OCI-LY3 (cell line): ENCODE measurements at regions not wholly inside any gene's neighbourhood (a gene's known extent, or its start where the extent isn't known, plus 50 kb on each side); places are given as distances from the start of the nearest gene placed in this dataset.

Source experiments
- H2AFZ ChIP-seq: fragments of 200-600, 300-600 bp; shearing (Covaris generic); 2 replicates; pipeline ENCODE4 v1.6.0; 2014; ENCODE audit warnings: antibody characterized with exemption, low read depth, low read length
- H3K27ac ChIP-seq: fragments of 200-600, 300-600 bp; sonication (generic); 2 replicates; pipeline ENCODE4 v1.5.1; 2014; ENCODE audit warnings: mild to moderate bottlenecking, low read length, moderate library complexity, mixed read lengths
- H3K27me3 ChIP-seq: fragments of 200-600, 300-600 bp; sonication (generic); 2 replicates; pipeline ENCODE4 v1.6.1; 2014; ENCODE audit warnings: low read depth, low read length, mixed read lengths
- H3K36me3 ChIP-seq: fragments of 200-600, 300-600 bp; sonication (generic); replicated peaks from 2 replicates; pipeline ENCODE3; 2014; ENCODE audit warnings: low read depth, low read length, mixed read lengths
- H3K4me1 ChIP-seq: fragments of 300-600, 200-600 bp; sonication (generic); 2 replicates; pipeline ENCODE4 v1.6.1; 2014; ENCODE audit warnings: low read length, mixed read lengths
- H3K4me2 ChIP-seq: fragments of 200-600, 300-600 bp; sonication (generic); 2 replicates; pipeline ENCODE4 v1.6.1; 2014; ENCODE audit warnings: low read length, mixed read lengths
- H3K4me3 ChIP-seq: fragments of 300-600, 200-600 bp; sonication (generic); 2 replicates; pipeline ENCODE4 v1.5.1; 2014; ENCODE audit warnings: antibody characterized with exemption, mild to moderate bottlenecking, low read length, moderate library complexity
- H3K79me2 ChIP-seq: fragments of 300-600, 200-600 bp; shearing (Covaris generic); 2 replicates; pipeline ENCODE4 v1.6.1; 2014; ENCODE audit warnings: mild to moderate bottlenecking, low read length, mixed read lengths
- H3K9ac ChIP-seq: fragments of 300-600, 200-600 bp; shearing (Covaris generic); 2 replicates; pipeline ENCODE4 v1.6.0; 2014; ENCODE audit warnings: mild to moderate bottlenecking, low read length, moderate library complexity
- H3K9me3 ChIP-seq: fragments of 200-600, 300-600 bp; shearing (Covaris generic); 2 replicates; pipeline ENCODE4 v1.6.1; 2014; ENCODE audit warnings: low read length, mixed read lengths; ENCODE audit not compliant: insufficient read depth
- H4K20me1 ChIP-seq: fragments of 200-600, 300-600 bp; sonication (generic); 2 replicates; pipeline ENCODE4 v1.6.1; 2016; ENCODE audit warnings: low read length, mixed read lengths; ENCODE audit not compliant: insufficient read depth
- EZH2phosphoT487 ChIP-seq: fragments of 200-600 bp; shearing (Covaris generic); IDR thresholded peaks from 2 replicates; pipeline ENCODE4 v1.6.1; 2018; ENCODE audit warnings: antibody characterized with exemption, mixed run types, low read depth
- TF ChIP-seq, protein P1 (sequence below): fragments of 200-600, 300-600 bp; sonication (generic); IDR thresholded peaks from 2 replicates; pipeline ENCODE4 v1.5.1; 2014; ENCODE audit warnings: antibody characterized with exemption, low read length, low read depth

DNA sequence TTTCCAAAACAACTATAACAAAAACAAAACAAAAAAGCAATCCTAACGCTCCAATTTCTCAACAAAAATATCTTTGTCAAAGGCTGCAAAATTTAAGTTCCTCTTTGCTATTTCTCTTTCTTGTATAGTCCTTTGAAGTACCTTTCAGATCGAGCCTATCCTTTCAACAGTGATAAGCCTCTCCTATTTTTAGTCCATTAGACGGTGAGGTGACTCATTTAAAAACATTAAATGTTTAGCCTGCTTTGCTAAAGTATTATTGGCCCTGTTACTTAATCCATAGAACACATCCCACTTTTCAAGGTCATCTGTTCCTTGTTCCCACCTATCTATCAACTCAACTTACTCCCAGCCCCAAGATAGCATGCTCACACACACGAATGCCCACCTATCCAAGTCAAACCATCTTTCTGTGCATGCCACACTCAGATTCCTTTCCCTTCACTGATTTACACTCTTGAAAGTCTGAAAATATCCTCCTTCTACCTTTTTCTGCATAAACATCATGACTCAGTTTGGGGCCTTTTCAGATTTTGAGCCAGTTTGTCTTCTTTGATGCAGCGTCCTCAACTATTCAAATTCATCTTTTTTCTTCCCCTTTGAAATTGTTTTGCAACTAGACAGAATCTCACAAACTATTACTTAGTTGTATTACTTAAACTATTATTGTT is 224.9 kb upstream of the TMEM229A start:
- no peak overlapping the region for H3K9ac ChIP-seq
- TF ChIP-seq EZH2phosphoT487: no peak

DNA sequence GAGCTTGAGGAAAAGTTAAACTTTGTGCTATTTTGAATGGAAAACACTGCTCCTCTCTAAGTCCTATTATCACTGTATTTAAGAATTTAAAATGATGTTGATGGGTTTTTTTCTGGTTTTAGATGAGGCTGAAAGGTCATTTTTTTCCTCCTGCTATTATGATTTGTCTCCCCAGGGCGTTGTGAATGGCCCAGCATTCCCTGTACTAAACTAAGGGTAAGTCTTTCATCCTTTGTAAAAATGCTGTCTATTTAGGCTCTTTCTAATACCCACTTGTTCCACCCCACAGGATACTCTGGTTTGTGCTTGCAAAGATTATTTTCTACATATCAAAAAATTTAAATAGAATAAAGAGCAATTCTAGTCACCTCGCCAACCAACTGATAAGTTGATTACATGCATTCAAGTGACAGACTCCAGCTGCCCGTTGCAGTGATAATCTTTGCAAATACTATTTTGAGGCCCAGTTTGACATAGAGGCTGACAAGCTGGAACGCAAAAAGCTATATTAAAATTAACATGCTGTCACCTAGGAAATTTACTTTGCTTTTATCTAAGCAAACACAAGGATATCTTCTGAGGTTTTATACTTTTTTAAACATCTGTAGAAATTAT is 222.3 kb upstream of the TMEM229A start:
- no peaks in the 10 kb centered on the region for H3K9me3 ChIP-seq
- no peak for TF ChIP-seq EZH2phosphoT487
- TF ChIP-seq, protein P1, sequence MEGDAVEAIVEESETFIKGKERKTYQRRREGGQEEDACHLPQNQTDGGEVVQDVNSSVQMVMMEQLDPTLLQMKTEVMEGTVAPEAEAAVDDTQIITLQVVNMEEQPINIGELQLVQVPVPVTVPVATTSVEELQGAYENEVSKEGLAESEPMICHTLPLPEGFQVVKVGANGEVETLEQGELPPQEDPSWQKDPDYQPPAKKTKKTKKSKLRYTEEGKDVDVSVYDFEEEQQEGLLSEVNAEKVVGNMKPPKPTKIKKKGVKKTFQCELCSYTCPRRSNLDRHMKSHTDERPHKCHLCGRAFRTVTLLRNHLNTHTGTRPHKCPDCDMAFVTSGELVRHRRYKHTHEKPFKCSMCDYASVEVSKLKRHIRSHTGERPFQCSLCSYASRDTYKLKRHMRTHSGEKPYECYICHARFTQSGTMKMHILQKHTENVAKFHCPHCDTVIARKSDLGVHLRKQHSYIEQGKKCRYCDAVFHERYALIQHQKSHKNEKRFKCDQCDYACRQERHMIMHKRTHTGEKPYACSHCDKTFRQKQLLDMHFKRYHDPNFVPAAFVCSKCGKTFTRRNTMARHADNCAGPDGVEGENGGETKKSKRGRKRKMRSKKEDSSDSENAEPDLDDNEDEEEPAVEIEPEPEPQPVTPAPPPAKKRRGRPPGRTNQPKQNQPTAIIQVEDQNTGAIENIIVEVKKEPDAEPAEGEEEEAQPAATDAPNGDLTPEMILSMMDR: no peak
- no peaks in the 10 kb centered on the region for H3K36me3 ChIP-seq
- H4K20me1 ChIP-seq: no peaks in the 10 kb centered on the region
- H3K27ac ChIP-seq: no peak overlapping the region
- H3K9ac ChIP-seq: no peak overlapping the region
- no peaks in the 10 kb centered on the region for H3K27me3 ChIP-seq
- H3K79me2 ChIP-seq: no peaks in the 10 kb centered on the region
- H3K4me1 ChIP-seq: peaks cover 9% of the 10 kb centered on the region; the same call in 1 of the 2 replicates
- no peak overlapping the region for H2AFZ ChIP-seq
- no peak overlapping the region for H3K4me2 ChIP-seq
- H3K4me3 ChIP-seq: no peak overlapping the region

More for the DNA sequence above, 224.9 kb upstream of the TMEM229A start:
- Histone ChIP-seq H3K4me2 (no peak overlapping the region), H3K9me3 (no peaks in the 10 kb centered on the region), H4K20me1 (no peaks in the 10 kb centered on the region), H3K27ac (no peak overlapping the region), H3K4me1 (no peaks in the 10 kb centered on the region), H3K27me3 (no peaks in the 10 kb centered on the region), H3K4me3 (no peak overlapping the region), H3K36me3 (no peaks in the 10 kb centered on the region), H2AFZ (no peak overlapping the region), H3K79me2 (no peaks in the 10 kb centered on the region)

DNA sequence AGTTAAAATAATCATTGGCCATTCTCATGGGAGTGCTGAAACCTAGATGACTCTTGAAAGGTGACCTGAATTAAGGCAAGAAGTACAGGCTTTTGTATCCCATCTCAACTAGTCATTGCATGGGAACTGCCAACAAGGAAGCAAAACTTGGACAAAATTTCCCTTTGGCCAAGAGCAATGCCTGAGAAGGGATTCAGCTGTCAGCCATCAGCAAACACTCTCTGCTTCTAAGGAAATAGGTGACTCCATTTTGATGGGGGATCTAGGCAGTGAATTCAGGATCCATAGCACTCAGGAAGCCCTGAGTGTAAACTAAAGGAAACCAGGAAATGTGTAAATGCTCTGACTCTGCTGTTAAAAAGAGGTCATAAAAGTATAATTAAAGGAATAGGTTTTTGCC is 221.5 kb upstream of the TMEM229A start:
- TF ChIP-seq EZH2phosphoT487: no peak
- TF ChIP-seq, protein P1: no peak
- no peak overlapping the region for H3K9ac ChIP-seq
- H3K36me3 ChIP-seq: no peaks in the 10 kb centered on the region
- no peak overlapping the region for H3K4me3 ChIP-seq
- H2AFZ ChIP-seq: no peak overlapping the region
- H4K20me1 ChIP-seq: no peaks in the 10 kb centered on the region
- no peaks in the 10 kb centered on the region for H3K79me2 ChIP-seq
- no peak overlapping the region for H3K27ac ChIP-seq
- H3K9me3 ChIP-seq: no peaks in the 10 kb centered on the region
- no peaks in the 10 kb centered on the region for H3K27me3 ChIP-seq
- H3K4me2 ChIP-seq: no peak overlapping the region
- H3K4me1 ChIP-seq: peaks cover 9% of the 10 kb centered on the region; the same call in 1 of the 2 replicates

DNA sequence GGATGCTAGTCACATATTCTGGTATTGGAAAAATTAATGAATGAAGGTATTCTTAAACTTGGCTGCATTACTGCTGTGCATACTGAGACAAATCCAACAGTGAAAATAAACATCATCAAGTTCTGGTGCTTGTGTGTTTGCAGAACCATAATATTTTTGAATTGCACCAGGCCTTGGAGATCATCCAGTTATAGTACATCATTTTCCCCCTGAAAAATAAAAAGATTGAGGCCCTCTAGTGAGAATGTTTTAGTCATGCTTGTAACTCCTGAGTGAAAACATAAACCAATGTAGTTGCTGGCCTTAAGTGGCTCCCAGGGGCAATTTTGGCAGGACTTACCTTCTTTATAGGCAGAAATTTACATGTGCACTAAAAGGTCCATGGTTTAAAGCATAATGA is 218.8 kb upstream of the TMEM229A start:
- Histone ChIP-seq H4K20me1 (no peaks in the 10 kb centered on the region), H3K79me2 (no peaks in the 10 kb centered on the region), H3K27ac (no peak overlapping the region), H3K36me3 (no peaks in the 10 kb centered on the region), H3K4me1 (peaks cover 9% of the 10 kb centered on the region; the same call in 1 of the 2 replicates), H3K27me3 (no peaks in the 10 kb centered on the region), H3K9me3 (no peaks in the 10 kb centered on the region), H3K9ac (no peak overlapping the region), H3K4me3 (no peak overlapping the region), H2AFZ (no peak overlapping the region), H3K4me2 (no peak overlapping the region)
- no peak for TF ChIP-seq EZH2phosphoT487
- TF ChIP-seq, protein P1: no peak
